Germinal center (tissue), 1 donor: ENCODE measurements at regions not wholly inside any gene's neighbourhood (a gene's known extent, or its start where the extent isn't known, plus 50 kb on each side); places are given as distances from the start of the nearest gene placed in this dataset.
A peak's percentile ranks its signal among the peaks of the same experiment; 100 is the strongest.
"Not testable (repeated sequence)": the region's sequence is repeated elsewhere in the genome, so short reads cannot be mapped to it uniquely, and the experiment has no call there.

Experiments
- DNase-seq: peaks from one replicate; pipeline ENCODE4 v3.0.0; 2012; ENCODE audit warnings: mixed read lengths, low spot score

DNA sequence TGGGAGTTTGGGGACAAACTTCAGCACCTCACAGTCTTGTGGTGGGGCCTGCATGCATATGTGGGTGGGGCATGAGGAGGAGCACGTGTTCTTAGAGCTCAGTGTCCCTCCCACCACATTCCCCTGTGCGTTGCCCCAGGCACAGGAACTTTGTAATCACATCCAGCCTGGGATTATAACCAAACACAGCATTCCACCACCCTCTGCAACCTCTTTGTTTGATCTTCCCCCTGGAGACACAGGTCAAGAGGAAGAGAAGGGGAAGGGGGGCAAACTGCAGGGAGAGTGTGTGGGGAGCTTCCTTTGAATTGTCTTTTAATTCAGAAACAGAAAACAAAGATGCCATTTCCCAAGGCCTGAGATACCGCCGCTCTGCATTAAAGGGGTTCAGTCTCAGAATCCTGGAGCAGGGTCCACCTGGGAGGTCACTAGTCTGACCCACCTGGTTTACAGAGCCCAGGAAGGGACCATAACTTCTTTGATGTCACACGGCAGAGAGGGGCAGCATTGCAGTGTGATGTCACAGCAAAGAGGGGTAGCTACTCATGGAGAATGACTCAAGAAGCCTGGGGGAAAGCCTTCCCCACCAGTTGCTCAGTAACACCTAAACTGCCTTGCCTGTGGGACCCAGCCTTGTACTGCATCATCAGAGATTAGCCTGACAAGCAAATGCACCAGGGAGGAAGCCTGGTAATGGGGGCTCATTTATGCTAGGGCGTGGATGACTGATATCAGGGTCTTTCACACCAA is 106.3 kb upstream of the RNU6-1 start:
- DNase-seq, result no peak

DNA sequence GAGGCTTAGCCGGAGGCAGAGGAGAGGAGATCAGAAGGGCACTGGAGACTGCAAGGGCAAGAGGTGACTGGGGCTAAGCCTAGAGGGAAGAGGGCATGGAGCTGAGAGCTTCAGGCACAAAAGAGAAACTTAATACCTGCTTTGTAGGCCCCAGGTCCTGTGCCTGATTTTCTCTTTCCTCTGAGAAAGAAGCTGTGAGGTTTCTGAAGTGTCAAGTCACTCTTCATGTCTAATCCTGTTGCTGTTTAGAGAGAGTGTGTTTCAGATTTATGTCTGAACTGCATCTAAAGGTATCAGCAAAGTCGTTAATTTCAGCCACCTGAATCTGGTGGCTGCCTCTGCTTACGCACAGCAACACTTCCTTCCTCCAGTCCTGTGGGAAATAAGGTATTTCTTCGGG is 106.9 kb upstream of the RNU6-1 start:
- DNase-seq, result no peak

DNA sequence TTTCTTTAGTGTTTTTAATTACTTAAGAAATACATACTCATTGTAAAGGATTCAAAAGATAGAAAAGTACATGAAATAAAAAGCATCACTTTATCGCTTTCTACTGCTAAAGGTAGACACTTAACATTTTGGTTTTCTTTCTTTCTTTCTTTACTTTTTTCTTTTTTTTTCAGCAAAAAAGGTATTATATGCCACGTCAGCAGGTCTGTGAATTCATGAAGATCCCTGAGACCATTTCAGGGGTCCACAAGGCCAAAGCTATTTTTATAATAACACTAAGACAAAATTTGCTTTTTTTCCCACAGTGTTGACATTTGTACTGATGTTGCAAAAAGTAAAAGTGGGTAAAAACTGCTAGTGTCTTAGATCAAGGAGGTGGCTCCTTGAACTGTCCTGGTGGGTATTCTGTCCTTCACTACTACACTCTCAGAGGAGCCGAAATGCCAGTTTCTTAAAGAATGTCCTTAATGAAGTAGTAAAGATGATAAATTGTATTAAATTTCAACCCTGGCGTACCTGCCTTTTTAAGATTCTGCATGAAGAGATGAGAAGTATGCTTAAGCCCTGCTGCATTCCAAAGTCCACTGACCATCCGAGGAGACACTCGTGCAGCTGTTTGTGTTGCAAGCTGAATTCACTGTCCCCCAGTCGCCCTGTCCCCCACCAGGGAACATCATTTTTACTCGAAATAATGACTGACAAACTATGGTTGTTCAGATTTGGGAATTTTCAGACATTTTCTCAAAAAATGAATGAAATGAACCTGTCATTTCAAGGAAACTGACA is 106.7 kb upstream of the PIAS1 start:
- no peak for DNase-seq

DNA sequence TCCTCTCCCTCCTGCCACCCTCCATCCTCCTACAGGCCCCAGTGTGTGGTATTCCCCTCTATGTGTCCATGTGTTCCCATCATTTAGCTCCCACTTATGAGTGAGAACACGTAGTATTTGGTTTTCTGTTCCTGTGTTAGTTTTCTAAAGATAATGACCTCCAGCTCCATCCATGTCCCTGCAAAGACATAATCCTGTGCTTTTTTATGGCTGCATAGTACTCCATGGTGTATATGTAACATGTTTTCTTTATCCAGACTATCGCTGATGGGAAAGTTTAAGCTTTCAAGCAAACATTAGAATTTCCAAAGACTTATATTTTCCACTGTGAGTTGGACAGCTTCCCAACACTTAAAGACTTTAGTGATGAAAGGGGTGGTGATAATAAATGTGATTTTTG is 105.9 kb upstream of the PIAS1 start:
- no peak for DNase-seq

DNA sequence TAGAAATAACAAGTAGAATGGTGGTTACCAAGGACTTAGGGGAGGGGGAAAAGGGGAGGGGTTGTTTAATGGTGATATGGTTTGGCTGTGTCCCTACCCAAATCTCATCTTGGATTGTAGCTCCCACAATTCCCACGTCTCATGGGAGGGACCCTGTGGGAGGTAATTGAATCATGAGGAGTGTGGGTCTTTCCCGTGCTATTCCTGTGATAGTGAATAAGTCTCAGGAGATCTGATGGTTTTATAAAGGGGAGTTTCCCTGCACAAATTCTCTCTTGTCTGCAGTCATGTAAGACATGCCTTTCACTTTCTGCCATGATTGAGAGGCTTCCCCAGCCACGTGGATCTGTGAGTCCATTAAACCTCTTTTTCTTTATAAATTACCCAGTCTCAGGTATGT is 102.9 kb upstream of the PIAS1 start:
- not testable (repeated sequence) for DNase-seq

DNA sequence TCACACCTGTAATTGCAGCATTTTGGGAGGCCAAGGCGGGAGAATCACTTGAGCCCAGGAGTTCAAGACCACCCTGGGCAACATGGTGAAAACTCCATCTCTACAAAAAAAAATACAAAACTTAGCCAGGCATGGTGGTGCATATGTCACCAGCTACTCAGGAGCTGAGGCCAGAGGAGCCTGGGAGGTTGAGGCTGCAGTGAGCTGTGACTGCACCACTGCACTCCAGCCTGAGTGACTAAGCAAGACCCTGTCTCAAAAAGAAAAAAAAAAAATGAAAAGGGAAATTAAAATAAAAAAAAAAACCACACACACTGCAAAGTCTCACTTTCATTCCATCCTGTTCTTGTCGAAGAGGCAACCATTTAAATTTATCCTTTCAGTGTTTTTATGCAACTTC is 100.8 kb upstream of the PIAS1 start:
- no peak for DNase-seq

DNA sequence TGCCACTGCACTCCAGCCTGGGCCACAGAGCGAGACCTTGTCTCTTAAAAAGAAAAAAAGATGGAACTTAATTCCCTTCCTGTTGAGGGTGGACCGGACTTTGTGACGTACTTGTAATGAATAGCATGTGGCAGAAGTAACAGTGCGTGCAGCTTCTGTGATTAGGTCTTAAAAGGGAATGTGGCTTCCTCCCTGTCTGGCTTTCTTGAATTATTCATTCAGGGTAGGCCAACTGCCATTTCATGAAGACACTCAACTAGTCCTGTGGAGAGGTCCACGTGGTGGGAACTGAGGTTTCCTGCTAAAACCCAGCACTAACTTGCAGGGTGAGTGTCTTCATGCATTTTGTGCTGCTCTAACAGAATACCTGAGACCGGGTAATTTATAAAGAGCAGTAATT is 98.9 kb upstream of the PIAS1 start:
- no peak for DNase-seq

DNA sequence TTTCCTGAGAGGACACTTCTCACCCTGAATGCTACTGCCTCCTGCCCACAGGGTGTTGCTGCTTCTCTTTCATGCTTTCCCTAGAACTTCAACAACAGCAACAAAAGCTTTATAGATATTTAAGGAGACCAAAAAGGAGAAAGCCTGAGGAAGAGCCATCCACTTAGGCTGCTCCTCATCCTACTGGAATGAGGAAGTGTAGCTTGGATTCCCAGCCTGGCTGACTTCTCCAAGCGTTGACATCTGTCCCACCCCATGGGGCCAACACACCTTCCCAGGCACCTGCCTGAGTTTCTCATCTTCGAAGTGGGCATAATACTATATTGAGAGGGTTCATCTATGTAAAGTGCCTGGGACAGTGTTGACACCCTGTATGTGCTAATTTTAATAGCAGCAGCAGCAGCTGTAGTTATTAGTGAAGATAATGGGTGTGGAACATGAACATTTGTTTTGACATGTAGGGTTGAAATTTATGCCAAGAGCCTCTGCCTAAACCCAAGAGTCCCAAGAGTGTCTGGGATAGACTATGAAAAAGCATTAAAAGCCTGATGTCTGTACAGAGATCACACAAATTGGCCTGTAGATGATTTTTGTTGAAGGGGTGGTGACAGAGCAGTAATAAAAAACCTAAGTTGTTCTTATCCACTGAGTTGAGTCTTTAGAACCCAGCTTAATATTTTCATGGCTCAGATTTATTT is 96.5 kb upstream of the PIAS1 start:
- DNase-seq, result no peak

DNA sequence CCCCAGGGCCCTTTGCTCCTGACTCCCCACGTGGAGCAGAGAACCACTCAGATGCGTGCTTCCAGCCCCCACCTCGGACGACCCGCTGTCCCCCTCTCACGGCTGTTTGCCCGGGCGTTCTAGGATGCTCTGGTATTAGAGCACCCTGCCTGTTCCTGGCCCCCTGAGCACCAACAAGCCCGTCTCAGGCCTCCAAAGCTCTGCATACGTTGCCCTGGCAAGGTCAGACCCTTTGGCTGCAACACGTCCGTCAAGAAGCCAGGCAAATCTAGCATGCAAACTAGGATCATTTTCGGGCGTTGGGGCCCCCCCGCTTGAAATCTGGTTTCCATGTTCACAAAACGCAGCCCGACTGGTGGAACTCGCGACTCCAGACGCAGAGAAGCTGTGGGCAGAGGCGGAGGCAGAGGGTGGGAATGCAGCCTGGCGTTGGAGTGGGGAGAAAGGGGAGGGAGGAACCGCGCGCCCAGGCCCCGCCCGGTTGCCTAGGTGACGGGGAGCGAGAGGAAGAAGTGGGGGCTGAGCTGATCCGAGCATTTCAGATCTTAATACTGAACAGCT is 86.2 kb upstream of the PIAS1 start:
- peak; percentile 51 for DNase-seq

DNA sequence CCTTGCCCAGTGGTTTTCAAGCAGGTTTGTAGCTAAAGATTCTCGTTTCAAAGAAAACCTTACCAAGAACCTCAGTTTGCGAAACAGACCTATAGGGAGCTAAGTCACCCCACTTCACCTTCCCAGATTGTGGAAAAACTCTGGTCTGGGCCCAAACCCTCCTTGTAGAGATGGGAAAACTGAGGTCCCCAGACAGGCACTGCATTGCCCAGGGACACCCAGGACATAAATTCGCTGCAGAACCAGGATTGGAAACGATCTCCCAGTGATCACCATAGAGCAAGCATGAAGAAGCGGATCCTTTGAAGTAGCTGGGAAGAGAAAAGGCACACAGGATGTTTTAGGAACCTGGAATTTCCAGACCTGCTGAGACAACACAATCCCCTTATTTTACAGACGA is 85.6 kb upstream of the PIAS1 start:
- no peak for DNase-seq

DNA sequence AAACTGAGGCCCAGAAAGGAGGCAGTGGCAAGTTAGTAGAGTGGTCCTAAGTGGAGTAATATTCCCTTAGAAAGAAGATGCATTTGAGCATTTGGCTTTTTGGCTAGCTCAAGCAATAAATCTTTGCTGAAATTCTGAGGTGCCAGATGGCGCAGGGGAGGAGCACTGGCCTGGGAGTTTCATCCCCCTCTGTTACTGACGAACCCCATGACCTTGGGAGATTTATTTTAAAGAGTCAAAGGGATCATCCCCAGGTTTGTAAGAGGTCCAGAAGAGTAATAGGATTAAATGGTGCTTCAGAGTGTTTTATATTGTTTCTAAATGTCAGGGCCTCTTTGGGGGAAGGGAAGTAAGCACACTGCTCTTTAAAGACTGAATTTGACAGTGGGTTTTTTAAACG is 85.1 kb upstream of the PIAS1 start:
- no peak for DNase-seq

DNA sequence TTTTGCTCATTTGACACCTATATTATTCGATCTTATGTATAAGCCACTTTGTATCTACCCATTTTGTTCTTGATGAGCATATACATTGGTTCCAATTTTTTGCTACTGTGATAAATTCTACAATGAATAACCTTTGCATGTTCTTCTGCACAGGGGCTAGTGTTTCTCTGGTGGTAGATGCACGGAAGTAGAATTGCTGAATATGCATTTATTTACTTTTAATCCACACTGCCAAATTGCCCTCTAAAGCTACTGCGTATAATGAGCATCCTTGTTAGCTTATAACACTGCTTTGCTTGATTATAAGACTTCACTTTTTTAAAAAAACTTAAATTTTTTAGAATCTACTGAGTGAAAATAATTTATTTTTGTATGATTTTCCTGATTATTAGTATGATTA is 84.2 kb upstream of the PIAS1 start:
- DNase-seq, result no peak

DNA sequence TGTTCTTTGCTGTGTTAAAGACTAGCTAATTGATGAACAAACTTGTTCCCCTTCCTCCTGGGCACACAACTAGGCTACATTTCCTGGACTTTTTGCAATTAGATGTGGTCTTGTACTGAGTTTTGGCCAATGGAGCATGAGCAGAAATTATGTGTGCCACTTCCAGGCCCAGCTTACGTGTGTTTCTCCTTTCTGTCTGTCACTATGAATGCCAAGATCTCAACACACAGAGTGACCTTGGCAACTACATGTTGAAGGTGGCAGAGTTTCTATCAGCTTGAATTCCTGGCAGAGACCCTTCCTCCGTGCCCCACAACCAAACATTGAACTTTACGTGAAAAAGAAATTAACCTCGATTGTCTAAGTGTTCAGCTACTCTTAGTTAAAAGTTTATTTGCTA is 81.7 kb upstream of the PIAS1 start:
- no peak for DNase-seq

DNA sequence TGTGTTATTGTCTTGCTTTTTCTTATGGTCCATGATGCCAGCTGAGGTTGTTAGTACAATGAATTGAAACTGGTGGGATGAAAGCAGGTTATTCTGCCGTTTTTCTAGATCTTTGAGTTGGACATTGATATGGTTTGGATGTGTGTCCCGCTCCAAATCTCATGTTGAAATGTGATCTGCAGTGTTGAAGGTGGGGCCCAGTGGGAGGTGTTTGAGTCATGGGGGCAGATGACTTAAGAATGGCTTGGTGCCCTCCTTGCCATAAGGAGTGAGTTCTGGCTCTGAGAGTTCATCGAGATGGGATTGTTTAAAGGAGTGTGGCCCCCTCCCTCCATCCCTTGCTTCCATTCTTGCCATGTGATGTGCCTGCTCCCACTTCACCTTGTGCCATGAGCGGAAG is 80.3 kb upstream of the PIAS1 start:
- DNase-seq, result no peak

DNA sequence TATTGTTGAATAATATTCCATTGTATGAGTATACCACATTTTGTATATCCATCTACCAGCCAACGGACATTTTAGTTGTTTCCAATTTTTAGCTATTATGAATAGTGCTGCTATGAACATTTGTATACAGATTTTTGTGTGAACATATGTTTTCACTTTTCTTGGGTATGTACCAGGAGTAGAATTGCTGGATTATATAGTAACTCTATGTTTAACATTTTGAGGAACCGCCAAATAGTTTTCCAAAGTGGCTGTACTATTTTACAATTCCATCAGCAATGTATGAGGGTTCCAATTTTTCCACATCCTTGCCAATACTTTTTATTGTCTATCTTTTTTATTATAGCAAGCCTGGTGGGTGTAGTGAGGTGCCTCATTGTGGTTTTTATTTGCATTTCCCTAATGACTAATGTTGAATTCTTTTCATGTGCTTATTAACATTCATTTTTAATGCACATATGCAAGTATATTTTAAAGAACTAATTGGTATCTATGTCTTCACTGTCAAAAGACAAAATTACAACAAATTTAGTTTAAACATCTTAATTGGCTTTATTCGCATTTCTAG is 77.5 kb upstream of the PIAS1 start:
- no peak for DNase-seq

DNA sequence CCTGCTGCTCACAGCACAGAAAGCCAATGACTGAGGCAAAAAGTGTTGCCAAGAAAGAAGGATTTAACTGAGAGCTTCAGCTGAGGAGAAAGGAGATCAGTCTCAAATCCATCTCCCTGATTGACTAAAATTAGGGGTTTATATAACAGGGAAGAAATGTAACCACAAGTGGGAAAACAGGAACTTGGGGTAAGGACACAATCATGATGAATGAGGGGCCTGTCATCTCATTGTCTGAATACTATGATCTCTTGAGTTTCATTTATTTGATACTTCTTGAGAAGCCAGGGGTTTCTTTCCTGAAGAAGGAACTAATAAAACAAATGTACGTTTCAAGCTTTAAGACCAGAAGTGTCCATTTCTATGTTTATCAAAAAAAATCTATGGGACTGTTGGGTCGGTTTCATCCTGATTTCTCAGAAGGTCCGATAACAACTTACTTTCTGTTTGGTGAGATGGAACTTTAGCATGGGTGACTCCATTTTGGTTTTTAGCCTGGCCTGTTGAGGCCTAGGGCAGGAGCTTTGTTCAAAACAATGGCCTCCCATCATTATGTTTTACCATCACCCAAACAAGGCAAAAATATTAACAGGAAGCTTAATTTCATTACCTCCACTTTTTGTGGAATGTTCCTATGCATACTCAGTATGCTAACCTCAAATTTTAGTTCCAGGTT is 76.6 kb upstream of the PIAS1 start:
- no peak for DNase-seq

DNA sequence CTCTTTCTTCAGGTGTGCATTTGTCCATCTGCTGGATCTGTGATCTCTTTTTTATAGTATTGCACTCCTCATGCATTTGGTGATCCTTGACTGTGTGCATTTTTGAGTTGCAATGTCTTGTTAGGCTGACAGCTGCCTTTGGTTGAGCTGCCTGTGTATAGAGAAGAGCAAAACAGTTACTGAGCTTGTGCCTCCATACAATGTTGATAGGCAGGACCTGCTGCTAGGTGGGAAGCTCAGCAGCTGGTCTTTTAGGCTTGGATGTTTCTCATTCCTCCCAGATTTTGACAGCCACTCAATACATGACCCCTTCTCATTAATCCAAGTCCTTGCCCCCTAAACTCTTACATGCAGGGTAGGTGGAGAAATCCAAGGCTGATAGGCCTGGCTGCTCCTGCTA is 74.8 kb upstream of the PIAS1 start:
- no peak for DNase-seq

DNA sequence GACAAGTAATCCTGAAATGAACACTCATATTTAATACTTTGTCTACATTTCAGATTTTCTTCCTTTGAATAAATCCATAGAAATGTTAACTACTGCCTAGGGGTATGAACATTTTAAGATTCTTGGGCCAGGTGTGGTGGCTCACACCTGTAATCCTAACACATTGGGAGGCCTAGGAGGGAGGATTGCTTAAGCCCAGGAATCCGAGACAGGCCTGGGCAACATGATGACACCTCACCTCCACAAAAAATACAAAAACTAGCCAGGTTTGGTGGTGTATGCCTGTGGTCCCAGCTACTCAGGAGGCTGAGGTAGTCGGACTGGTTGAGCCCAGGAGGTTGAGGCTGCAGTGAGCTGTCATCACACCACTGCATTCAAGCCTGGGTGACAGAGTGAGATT is 73.9 kb upstream of the PIAS1 start:
- DNase-seq, result no peak

DNA sequence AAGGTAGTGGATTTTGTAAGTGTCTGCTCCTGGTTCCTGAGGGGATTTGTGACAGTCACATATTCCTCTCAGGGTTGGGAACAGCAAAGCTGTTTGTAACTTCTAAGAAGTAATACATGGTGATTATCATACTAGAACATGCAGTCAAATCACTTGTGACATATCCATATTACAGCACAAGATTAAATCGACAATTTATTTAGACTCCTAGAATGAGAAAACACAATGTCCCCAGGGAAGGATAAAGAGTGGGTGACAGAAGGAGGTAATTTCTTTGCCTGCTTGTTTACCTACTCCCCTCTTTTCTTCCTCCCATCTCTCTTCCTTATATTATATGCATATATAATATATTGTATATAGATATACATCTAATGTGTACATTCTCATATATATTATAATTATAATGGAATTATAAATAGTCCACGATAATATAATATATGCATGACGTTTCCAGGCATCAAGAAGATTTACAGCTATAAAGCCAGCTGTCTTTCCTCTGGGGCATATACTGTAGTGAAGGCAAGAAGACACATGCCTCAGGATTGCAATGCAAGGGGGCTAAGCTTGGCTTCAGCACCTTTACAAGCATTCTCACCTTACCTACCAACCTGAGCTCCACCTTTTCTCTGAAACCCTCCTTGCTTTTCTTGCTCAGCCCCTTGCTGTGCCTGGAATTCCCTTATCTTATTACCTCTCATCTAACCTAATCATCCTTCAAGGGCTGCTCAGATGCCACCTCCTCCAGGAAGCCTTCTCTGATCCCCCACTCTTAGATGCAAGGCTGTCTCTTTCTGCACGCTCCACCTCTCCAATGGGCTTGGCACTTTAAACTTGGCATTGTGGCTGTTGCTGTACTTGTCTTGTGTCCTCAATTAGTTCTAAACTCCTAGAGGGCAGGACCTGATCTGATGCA is 73.1 kb upstream of the PIAS1 start:
- no peak for DNase-seq

DNA sequence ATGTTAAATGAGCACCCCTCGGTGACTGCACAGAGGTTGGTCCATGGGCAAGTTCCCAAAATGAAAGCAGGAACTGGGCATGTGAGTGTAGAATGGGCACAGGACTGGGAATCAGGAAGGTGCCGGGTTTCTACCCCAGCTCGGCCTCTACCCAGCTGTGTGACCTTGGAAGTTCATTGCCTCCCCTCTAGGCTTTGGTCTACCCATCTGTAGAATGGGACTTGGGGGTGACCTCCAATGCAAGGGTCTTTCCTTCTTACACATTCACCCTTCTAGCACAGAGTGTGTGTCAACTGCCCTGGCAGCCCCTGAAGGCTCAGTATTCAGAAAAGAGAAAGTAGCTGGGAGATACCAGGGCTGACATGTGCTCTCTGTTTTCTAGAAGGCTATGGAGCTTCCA is 72.3 kb upstream of the PIAS1 start:
- DNase-seq, result no peak

DNA sequence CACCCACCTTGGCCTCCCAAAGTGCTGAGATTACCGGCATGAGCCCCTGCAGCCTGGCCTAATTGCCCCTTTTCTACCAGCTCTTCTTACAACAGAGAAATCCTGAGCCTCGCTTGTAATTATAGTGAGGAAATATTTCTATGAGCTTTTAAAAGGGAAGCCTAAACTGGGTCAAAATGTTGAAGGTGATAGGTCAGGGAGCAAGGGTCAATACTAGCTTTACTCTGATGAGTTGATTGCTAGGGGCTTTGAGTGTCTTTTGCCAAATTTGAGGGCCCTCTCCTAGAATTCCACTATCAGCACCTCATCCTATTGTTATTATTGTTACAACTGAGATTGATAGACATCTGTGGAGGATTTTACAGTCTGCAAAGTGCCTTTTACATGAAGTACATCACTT is 62.4 kb upstream of the PIAS1 start:
- no peak for DNase-seq
